ENCODE measurements at regions not wholly inside any gene's neighbourhood (a gene's known extent, or its start where the extent isn't known, plus 50 kb on each side); places are given as distances from the start of the nearest gene placed in this dataset.
"Not testable (repeated sequence)": the region's sequence is repeated elsewhere in the genome, so short reads cannot be mapped to it uniquely, and the experiment has no call there.

GRCh38 chrX:33949300-33949699 is 182.8 kb downstream of the FAM47A start:
- no peak for TF ChIP-seq CTCF (IDR thresholded peaks at IDR 0.05; ENCODE audit: low read depth, low read length)
- DNase-seq (ENCODE audit: low read depth in 2 of 2): no peak
- no peak overlapping the region for H3K4me3 ChIP-seq (replicated peaks in 1 of 2; ENCODE audit: low read depth in 2 of 2, low read length in 2 of 2)

GRCh38 chrX:33926249-33926648 is 205.9 kb downstream of the FAM47A start:
- not testable (repeated sequence) for H3K4me3 ChIP-seq (replicated peaks in 1 of 2; ENCODE audit: low read depth in 2 of 2, low read length in 2 of 2); DNase-seq (ENCODE audit: low read depth in 2 of 2)

GRCh38 chrX:33923262-33923661 is 208.9 kb downstream of the FAM47A start:
- TF ChIP-seq CTCF (IDR thresholded peaks at IDR 0.05; ENCODE audit: low read depth, low read length): no peak

GRCh38 chrX:33909836-33910235 is 222.3 kb downstream of the FAM47A start:
- no peak for TF ChIP-seq CTCF (IDR thresholded peaks at IDR 0.05; ENCODE audit: low read depth, low read length)
- no peak for DNase-seq (ENCODE audit: low read depth in 2 of 2)
- H3K4me3 ChIP-seq (replicated peaks in 1 of 2; ENCODE audit: low read depth in 2 of 2, low read length in 2 of 2): no peak overlapping the region

More at GRCh38 chrX:33923262-33923661, 208.9 kb downstream of the FAM47A start:
- no peak overlapping the region for H3K4me3 ChIP-seq (replicated peaks in 1 of 2; ENCODE audit: low read depth in 2 of 2, low read length in 2 of 2)
- DNase-seq (ENCODE audit: low read depth in 2 of 2): no peak

GRCh38 chrX:33908898-33909297 is 223.2 kb downstream of the FAM47A start:
- no peak for TF ChIP-seq CTCF (IDR thresholded peaks at IDR 0.05; ENCODE audit: low read depth, low read length)
- no peak for DNase-seq (ENCODE audit: low read depth in 2 of 2)

GRCh38 chrX:33908074-33908473 is 224.0 kb downstream of the FAM47A start:
- no peak overlapping the region for H3K4me3 ChIP-seq (replicated peaks in 1 of 2; ENCODE audit: low read depth in 2 of 2, low read length in 2 of 2)
- no peak for DNase-seq (ENCODE audit: low read depth in 2 of 2)
- no peak for TF ChIP-seq CTCF (IDR thresholded peaks at IDR 0.05; ENCODE audit: low read depth, low read length)

More at GRCh38 chrX:33908898-33909297, 223.2 kb downstream of the FAM47A start:
- no peak overlapping the region for H3K4me3 ChIP-seq (replicated peaks in 1 of 2; ENCODE audit: low read depth in 2 of 2, low read length in 2 of 2)

- no peak for DNase-seq (ENCODE audit: low read depth in 2 of 2)
- TF ChIP-seq CTCF (IDR thresholded peaks at IDR 0.05; ENCODE audit: low read depth, low read length): no peak
Observed at GRCh38 chrX:33906971-33907370, 225.1 kb downstream of the FAM47A start.

More at GRCh38 chrX:33906971-33907370, 225.1 kb downstream of the FAM47A start:
- H3K4me3 ChIP-seq (replicated peaks in 1 of 2; ENCODE audit: low read depth in 2 of 2, low read length in 2 of 2): no peak overlapping the region
